CD4-positive, alpha-beta T cell treated with Interleukin-10 for 1 hour (primary cell): ENCODE measurements at regions not wholly inside any gene's neighbourhood (a gene's known extent, or its start where the extent isn't known, plus 50 kb on each side); places are given as distances from the start of the nearest gene placed in this dataset.

Experiments
- DNase-seq: peaks from one replicate; pipeline ENCODE4 v3.0.0-alpha.2; 2020

DNA sequence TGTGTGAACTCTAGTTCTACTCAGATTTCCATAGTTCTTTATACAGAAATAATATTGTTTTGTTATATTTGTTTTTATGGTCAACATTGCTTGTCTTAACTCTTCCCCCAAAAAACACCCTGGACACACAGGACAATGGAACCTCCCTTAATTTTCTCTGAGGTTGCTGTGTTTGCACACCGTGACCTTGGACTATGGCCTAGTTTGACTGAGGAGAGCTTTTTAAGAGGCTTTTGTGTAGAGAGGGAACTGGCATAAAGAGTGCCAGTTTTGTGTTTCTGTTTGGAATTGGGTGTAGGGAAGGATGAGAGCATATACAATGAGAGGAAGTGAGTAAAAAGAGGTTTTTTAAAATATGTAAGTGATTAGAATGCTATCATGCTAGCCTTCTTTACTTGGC is 101.1 kb upstream of the MEF2C start:
- DNase-seq = no peak

DNA sequence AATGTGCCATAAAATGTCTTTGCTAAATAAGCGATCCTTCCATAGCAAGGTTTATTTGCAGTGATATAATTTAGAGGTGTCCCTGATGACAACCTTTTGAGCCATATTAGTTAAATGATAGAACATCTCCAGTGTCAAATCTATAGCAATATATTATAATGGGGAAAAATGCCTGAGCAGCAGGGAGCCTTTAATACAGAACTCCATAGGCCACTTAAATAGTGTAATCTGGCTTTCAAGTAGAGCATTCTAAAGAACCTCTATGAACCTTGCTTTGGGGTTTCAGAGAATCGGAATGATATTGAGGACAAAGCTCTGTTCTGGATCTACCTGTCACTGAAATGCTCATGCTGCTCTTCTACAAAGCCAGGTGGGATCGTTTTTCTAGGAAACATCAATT is 96.7 kb upstream of the MEF2C start:
- no peak for DNase-seq

- no peak for DNase-seq
Measured at GRCh38 chr5:88979244-88979643, 96.3 kb upstream of the MEF2C start.

DNA sequence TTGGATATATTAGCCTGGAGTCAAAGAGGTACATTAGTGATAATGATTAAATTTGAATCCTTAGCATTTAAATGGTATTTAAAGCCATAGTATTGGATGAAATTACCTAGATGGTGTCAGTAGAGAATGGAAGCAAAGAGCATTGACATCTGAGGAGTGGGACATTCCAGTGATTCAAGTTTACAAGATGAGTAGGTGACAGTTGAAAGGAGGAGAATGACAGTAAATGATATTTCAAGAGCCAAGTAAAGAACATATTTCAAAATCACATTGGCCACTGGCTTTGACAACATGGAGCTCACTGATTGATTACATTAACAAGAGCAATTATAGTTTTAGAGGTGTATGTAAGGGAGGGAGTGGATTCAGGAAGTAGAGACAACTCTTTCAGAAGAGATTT is 93.9 kb upstream of the MEF2C start:
- no peak for DNase-seq

GRCh38 chr5:88967633-88968585 is 84.9 kb upstream of the MEF2C start:
- no peak for DNase-seq

- DNase-seq = no peak
Measured at GRCh38 chr5:88964831-88965230, 81.8 kb upstream of the MEF2C start.

GRCh38 chr5:88957013-88957412 is 74.0 kb upstream of the MEF2C start:
- no peak for DNase-seq

DNA sequence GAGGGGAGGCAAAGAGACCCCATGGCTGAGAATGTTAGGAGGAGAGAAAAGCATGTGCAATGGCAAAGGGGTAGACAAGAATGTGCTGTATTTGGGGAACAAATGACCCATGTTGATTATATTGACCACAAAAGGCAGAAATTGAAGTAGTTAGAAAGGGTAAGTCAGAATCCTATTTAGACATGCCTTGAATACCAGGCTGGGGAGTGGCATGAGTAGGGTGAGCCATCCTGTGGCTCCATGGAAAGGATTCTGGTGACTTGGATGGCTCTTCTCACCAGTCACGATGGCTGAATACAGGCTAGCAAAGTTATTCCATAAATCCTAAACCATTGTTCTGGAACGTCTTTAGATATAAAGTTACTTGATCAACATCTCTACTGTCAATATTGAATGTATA is 73.4 kb upstream of the MEF2C start:
- DNase-seq = no peak

DNA sequence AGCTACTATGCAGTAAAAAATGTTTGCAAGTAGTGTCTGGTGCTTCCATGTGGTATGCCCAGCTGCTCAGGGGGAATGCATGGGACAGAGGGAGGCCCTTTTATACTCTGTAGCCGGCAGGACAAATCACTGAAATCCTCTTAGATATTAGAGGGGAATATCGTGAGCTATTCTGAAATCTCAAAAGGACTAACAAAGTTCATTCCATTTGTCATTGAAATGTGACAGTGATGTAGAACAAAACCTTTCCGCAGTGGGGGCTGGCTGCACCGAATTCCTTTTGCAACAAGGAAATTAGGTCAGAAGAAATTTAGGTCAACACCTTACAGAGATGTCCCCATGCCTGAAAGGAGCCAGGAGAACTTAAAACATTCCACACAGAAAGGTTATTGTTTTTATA is 72.4 kb upstream of the MEF2C start:
- no peak for DNase-seq

DNA sequence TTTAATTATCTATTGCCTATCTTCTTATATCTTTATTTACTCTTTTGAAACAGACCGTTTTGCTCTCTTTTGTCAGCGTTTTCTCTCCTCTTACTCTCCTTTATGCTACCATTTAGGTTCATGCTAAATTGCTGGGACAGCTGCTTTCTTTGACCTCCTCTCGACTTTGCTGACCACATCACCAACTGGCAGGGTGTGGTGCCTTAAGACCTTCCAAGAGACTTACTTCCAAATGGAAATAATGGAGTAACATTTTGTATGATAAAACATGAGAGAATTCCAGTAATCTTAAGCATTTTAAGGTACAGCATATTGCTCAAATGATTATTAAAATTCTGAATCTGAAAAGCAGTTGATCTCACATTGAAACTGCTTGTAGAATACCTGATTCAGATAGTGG is 71.5 kb upstream of the MEF2C start:
- no peak for DNase-seq

DNA sequence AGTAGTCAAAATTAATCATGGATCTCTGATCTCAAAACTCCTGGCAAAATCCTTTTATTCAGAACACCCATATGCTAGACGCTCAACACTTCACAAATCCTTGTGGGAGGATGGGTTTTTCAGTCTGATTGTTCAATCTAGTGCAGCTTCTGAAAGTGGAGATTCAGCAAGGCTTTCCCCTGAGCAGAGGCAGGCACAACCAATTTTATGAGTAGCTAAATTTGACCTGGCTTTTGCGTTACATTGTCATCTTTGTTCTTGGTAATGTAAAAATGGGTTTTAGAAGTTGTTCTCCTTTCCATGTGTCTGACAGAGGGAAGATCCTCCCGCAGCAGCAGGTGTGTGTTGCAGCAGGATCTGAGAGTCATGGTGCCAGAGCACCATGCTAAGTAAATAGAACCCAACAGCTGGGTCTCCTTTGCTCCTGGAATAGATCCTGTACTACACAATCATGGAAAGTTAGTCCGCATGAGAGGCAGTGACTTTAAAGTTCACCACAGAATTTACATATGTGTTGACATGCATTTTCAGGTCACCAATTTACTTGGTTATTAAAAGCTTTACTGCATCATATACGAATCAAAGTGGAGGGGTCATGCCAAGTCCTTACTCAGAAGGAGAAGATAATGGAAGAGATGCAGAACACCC is 70.1 kb upstream of the MEF2C start:
- no peak for DNase-seq

DNA sequence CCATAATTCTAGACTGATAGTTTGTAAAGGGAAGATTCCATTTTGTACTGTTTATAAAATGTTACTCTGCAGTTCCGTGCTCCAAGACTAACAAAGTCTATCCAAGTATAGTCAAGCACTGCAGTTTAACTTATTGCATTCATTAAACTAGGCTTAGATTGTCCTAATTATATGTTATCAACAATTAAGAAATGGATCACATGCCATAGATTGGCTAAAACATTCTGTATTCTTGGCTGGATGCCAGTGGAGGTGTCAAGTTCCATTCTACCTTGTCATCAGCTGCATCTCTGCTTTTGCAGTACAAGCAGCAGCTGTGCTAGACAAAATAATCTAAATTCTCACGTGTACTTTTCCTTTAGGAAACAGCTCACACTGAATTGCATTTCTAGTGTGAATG is 69.4 kb upstream of the MEF2C start:
- no peak for DNase-seq

DNA sequence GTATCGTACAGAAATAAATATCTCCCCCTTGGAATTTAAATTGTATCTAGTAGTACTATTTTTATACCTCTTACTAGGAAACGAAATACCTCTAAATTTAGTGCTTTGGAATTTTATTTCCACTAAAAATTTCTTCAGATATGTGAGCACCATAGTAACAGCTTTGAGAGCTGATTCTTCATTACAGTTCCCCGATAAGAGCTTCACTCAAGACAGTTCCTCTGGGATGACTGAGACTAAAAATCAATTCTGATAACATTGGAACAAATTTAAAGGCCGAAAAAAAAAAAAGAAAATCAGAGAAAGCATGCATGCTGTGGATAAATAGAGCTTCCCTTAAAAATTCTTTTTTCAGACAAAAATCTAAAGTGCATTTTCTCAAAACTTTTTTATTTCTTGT is 68.5 kb upstream of the MEF2C start:
- no peak for DNase-seq

- DNase-seq = no peak
Measured at GRCh38 chr5:88948746-88949600, 66.0 kb upstream of the MEF2C start.

DNA sequence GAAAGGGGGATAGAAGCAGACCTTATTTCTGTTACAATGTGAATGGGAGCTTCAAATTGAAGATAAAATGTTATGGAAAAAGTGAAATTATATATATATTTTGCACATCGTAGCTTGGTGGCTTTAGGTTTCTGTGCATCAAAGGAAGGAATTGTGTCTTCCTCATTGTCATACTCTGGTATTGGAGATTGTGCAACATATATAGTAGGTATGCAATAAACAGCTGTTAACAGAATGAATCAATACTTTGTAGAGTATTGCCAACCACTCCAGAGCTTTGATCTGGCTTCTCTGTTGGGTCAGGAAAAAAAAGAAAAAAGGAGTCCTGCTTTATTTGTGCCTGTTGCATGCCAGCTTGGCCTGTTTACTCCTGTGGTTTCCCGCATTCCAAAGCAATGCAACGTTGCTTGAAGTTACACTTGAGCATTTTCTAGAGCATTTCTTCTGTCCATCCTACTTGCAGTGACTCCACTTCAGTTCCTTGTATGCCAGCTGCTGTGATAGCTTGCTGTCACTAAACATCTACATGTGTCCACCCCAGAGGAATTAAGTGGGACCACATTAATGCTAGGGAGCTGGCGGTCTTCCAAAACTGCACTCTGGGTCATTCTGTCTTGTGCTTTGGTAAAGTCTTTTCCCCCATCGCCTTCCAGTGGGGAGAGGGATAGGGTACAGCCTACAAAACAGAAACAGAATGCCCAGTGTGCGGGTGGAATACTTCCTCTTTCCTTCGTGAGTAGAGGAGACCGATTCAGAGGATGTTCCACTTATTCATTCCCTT is 62.0 kb upstream of the MEF2C start:
- no peak for DNase-seq

GRCh38 chr5:88941581-88941980 is 58.6 kb upstream of the MEF2C start:
- DNase-seq = no peak

- DNase-seq = no peak
Measured at GRCh38 chr5:88940713-88941112, 57.7 kb upstream of the MEF2C start.

DNA sequence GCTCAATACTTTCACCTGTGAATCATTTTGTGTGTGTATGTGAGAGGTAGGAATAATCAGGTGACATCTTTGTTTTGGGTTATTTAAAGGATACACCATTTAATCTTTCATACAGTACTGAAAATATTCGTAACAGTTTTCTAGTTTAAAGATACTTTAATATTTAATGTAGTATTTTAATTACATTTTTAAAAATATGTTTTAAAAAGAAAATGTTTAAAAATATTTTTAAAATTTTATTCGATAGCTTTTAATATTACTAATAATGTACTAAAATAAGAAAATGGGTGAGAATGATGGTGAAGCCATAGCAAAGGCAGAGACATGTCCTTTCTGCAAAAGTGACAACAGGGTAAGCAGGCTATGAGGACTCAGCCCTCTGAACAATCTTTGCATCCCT is 56.3 kb upstream of the MEF2C start:
- no peak for DNase-seq

GRCh38 chr5:88938488-88938887 is 55.5 kb upstream of the MEF2C start:
- no peak for DNase-seq

- DNase-seq = no peak
Measured at GRCh38 chr5:88937406-88937805, 54.4 kb upstream of the MEF2C start.

GRCh38 chr5:88934439-88934838 is 51.5 kb upstream of the MEF2C start:
- no peak for DNase-seq
